GM06990 (cell line): ENCODE measurements at regions not wholly inside any gene's neighbourhood (a gene's known extent, or its start where the extent isn't known, plus 50 kb on each side); places are given as distances from the start of the nearest gene placed in this dataset.

Experiments
- DNase-seq: peaks from one replicate; pipeline ENCODE4 v3.0.0-alpha.2; 2011; ENCODE audit not compliant: insufficient read length; ENCODE audit errors: extremely low read depth
- H3K27me3 ChIP-seq: replicated peaks from 2 replicates; pipeline ENCODE4 v1.6.0; 2011; ENCODE audit warnings: low read length; ENCODE audit not compliant: control insufficient read depth, insufficient read depth
- H3K36me3 ChIP-seq: 2 replicates; pipeline ENCODE4 v1.5.1; 2011; ENCODE audit warnings: low read length; ENCODE audit not compliant: control insufficient read depth, insufficient read depth
- H3K4me3 ChIP-seq: replicated peaks from 2 replicates; pipeline ENCODE4 v1.5.1; 2011; ENCODE audit warnings: low read depth, mild to moderate bottlenecking, control low read depth, low read length
- TF ChIP-seq, protein P1 (sequence below): IDR thresholded peaks from 2 replicates; pipeline ENCODE4 v1.5.1; 2011; ENCODE audit warnings: low read length, control low read depth, mild to moderate bottlenecking, inconsistent platforms; ENCODE audit not compliant: insufficient read depth, poor library complexity, severe bottlenecking

DNA sequence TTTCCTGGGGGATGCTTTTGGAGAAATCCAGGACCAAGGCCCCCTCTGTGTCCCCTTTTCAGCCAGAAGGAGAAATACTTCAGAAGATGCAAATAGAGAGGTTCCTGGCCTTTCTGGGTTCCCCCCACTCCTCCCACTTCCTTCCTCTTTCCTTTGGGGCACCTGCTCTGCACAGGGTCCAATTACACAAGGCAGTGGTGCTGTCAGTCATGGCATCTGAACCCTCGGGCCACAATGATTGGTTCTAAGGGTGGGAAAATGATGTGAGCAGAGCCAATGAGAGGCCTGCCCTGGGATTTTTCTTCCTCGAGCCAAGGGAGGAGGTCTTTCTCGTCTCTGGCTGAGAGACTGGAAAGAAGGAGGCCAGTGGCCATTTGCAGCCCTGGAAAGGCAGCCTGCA, 282.2 kb downstream of the NPHP4 start:
- Histone ChIP-seq H3K36me3 (no peaks in the 10 kb centered on the region), H3K4me3 (no peak overlapping the region), H3K27me3 (no peaks in the 10 kb centered on the region)
- TF ChIP-seq, protein P1, sequence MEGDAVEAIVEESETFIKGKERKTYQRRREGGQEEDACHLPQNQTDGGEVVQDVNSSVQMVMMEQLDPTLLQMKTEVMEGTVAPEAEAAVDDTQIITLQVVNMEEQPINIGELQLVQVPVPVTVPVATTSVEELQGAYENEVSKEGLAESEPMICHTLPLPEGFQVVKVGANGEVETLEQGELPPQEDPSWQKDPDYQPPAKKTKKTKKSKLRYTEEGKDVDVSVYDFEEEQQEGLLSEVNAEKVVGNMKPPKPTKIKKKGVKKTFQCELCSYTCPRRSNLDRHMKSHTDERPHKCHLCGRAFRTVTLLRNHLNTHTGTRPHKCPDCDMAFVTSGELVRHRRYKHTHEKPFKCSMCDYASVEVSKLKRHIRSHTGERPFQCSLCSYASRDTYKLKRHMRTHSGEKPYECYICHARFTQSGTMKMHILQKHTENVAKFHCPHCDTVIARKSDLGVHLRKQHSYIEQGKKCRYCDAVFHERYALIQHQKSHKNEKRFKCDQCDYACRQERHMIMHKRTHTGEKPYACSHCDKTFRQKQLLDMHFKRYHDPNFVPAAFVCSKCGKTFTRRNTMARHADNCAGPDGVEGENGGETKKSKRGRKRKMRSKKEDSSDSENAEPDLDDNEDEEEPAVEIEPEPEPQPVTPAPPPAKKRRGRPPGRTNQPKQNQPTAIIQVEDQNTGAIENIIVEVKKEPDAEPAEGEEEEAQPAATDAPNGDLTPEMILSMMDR = no peak
- no peak for DNase-seq

DNA sequence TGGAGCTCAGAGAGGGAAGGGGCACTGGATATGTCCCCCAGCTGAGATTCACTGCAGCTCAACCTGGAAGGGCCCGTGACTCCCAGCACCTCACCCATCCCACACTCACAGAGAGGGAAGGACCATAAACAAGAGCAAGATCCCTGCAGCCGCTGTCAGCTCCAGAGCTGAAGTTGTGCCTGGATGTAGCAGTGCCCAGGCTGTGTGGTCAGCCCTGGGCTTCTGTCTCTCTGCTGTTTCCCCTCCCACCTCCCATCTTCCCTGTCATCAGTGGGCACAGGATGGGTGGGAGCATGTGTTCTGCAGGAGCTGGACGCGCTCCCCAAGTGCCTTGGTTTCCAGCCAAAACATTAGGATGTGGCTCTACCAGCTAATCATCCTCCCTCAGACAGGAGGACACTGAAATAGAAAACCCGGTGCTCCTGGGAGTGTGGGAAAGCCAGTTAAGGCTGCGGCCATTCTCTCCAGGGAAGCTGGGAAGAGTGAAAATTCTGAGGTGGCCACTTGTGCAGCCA, 282.7 kb downstream of the NPHP4 start:
- no peak overlapping the region for H3K4me3 ChIP-seq
- H3K36me3 ChIP-seq = no peaks in the 10 kb centered on the region
- H3K27me3 ChIP-seq = no peaks in the 10 kb centered on the region
- DNase-seq = no peak
- TF ChIP-seq, protein P1 = no peak

DNA sequence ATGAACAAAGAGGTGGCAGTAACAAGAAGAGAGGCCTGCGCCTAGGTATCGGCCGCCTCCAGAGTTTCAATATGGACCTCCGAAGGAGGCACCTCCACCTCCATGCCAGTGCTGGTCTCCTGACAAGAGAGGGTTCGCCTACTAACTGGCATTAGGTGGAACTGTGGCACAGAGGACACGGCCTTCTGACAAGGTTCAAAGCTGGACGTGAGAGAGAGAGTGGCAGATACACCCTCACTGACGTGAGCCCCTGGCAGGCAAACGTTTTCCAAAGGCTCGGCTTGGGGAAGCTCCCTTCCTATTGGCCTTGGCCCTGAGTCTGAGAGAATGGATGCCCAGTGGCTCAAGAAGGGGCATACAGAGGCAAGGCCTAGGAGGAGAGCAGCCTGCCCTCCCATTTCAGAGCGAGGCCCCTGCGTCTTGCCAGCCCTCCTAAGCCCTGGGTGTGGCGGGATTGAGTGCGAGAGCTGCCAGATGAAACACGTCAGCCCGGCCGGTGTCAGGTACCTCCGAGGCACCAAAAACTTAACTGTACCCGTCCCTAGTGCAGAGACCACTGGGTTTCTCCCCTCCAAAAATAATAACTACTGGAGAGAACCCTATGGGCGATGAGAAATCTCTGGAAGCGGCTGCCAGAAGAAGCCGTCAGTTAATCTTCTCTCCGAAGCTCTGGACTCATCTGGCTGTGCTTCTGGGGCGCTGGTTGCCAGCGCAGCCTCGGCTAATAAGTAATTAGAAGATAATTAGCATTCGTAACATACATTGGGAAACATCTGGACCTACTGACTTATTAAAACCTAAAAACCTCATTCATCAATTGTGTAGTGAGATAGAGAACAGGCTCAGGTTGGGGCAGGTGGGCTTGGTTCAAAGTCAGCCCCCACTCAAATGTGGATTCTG, 283.6 kb downstream of the NPHP4 start:
- no peak overlapping the region for H3K4me3 ChIP-seq
- H3K36me3 ChIP-seq = no peaks in the 10 kb centered on the region
- no peak for DNase-seq
- TF ChIP-seq, protein P1 = no peak
- no peaks in the 10 kb centered on the region for H3K27me3 ChIP-seq

DNA sequence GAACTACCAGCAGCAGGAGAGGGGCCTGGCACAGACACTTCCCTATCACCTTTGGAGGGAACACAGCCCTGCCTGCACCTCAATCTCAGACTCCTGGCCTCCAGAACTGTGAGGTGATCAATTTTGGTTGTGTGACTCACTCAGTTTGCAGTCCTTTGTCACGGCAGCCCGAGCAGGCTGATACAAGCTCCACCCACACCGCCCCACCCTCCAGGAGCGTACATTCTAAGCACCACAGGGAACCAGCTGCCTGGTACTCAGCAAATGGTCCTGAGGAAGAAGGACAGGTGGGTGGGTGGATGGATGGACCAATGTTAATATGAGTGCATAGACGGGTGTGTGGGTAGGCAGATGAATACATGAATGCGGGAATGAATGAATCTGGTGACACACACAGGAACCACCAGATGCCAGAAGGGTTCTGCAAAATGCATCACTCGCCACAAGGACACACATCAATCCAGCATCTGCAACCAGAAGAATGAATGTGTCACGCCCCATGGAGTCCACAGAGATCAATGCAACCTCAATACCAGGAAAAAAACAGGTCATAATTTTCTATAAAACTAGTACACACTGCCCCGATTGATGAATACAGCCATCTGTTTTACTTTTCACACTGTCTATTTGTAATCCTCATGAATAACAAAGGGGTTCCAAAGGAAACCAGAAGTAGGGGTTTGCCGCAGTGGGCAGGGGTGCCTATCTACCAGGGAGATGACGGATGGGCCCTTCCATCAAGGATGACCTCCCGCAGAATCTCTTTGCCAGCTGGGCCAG, 284.5 kb downstream of the NPHP4 start:
- Histone ChIP-seq H3K36me3 (no peaks in the 10 kb centered on the region), H3K4me3 (no peak overlapping the region), H3K27me3 (no peaks in the 10 kb centered on the region)
- TF ChIP-seq, protein P1 = no peak
- DNase-seq = no peak

DNA sequence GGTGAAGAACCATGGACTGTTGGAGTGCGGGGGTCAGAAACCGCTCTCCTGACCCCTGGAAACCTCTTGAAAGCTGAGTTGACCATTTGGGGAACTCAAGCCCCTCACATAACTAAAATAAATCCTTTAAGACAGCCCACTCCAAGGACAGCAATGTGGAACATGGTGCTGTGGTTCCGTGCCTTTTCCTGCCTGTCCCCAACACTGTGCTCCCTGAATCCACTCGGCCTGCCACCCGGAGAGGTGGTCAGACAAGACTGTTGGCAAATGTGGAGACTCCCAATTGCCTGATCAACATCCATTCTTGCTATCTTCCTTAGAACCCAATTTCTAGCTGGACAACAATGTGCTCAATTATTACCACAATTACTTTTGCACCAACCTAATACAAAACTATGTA, 286.0 kb downstream of the NPHP4 start:
- no peaks in the 10 kb centered on the region for H3K27me3 ChIP-seq
- no peak for DNase-seq

More for the DNA sequence above, 286.0 kb downstream of the NPHP4 start:
- TF ChIP-seq, protein P1 = no peak
- no peak overlapping the region for H3K4me3 ChIP-seq
- no peaks in the 10 kb centered on the region for H3K36me3 ChIP-seq
